ENCODE measurements at regions not wholly inside any gene's neighbourhood (a gene's known extent, or its start where the extent isn't known, plus 50 kb on each side); places are given as distances from the start of the nearest gene placed in this dataset.

DNA sequence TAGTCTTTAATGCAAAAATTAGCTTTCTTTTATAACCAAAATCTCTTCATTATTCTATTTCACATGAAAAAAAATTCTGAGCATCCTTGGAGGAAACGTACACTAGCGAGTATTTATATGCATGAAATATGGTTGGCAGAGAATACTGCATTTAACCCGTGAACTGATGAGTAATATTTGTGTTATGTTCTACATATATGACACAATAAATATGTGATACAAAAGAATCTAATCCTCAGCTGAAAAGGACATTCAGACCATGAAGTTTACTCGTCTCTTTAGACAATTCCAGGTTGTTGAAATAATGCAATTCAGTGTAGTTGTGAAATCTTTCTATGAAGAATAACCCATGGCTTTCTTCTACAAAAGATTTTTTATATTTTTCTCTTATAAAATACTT lies 524.8 kb upstream of the MAN1A1 start:
- Histone ChIP-seq H3K4me3 (ENCODE audit: low read depth, low read length, poor library complexity, severe bottlenecking) (no peak overlapping the region), H3K4me1 (ENCODE audit: insufficient read depth, low read length, poor library complexity, severe bottlenecking) (no peaks in the 10 kb centered on the region), H3K36me3 (ENCODE audit: insufficient read depth, low read length, poor library complexity, severe bottlenecking) (no peaks in the 10 kb centered on the region), H3K27ac (ENCODE audit: low read depth, low read length, poor library complexity, severe bottlenecking) (no peak overlapping the region), H3K27me3 (replicated peaks; ENCODE audit: insufficient read depth, low read depth, low read length, poor library complexity) (no peaks in the 10 kb centered on the region), H3K9me3 (ENCODE audit: low read depth, low read length, poor library complexity, severe bottlenecking) (no peaks in the 10 kb centered on the region)
- no TSS peak for BruUV-seq (replicated peaks)
- TF ChIP-seq EZH2 (IDR thresholded peaks at IDR 0.05; ENCODE audit: borderline replicate concordance, low read depth, low read length, poor library complexity, severe bottlenecking): no peak
- TF ChIP-seq, protein P1, sequence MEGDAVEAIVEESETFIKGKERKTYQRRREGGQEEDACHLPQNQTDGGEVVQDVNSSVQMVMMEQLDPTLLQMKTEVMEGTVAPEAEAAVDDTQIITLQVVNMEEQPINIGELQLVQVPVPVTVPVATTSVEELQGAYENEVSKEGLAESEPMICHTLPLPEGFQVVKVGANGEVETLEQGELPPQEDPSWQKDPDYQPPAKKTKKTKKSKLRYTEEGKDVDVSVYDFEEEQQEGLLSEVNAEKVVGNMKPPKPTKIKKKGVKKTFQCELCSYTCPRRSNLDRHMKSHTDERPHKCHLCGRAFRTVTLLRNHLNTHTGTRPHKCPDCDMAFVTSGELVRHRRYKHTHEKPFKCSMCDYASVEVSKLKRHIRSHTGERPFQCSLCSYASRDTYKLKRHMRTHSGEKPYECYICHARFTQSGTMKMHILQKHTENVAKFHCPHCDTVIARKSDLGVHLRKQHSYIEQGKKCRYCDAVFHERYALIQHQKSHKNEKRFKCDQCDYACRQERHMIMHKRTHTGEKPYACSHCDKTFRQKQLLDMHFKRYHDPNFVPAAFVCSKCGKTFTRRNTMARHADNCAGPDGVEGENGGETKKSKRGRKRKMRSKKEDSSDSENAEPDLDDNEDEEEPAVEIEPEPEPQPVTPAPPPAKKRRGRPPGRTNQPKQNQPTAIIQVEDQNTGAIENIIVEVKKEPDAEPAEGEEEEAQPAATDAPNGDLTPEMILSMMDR (conservative IDR thresholded peaks at IDR 0.05; ENCODE audit: low read depth, low read length): no peak
- DNase-seq (ENCODE audit: low spot score): no peak
- POLR2A ChIA-PET (ENCODE audit: low non-redundant PET): no interaction called here
- intact Hi-C loops (cut with micrococcal nuclease; ENCODE audit: unreplicated experiment): no loop called here
- CTCF ChIA-PET: no interaction called here

DNA sequence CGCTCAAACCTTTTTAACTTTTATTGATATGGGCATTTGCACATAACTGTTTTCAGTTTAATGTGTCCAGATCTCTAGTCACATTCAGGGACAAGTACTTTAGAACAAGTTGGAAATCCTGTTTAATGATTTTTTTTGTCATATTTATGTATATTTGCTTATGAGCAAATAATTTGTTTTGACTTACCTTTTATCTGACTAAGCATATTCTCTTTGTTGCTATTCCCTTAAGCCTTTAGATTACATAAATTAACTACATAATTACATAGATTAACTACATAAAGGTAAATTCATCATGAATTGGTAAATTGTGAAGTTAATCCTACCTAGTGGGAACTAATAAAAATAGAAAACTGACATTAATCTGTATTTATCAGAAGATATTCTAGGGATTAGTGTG lies 523.5 kb upstream of the MAN1A1 start:
- Histone ChIP-seq H3K27me3 (replicated peaks; ENCODE audit: insufficient read depth, low read depth, low read length, poor library complexity) (no peaks in the 10 kb centered on the region), H3K4me1 (ENCODE audit: insufficient read depth, low read length, poor library complexity, severe bottlenecking) (no peaks in the 10 kb centered on the region), H3K9me3 (ENCODE audit: low read depth, low read length, poor library complexity, severe bottlenecking) (no peaks in the 10 kb centered on the region), H3K27ac (ENCODE audit: low read depth, low read length, poor library complexity, severe bottlenecking) (no peak overlapping the region), H3K36me3 (ENCODE audit: insufficient read depth, low read length, poor library complexity, severe bottlenecking) (no peaks in the 10 kb centered on the region), H3K4me3 (ENCODE audit: low read depth, low read length, poor library complexity, severe bottlenecking) (no peak overlapping the region)
- TF ChIP-seq, protein P1 (conservative IDR thresholded peaks at IDR 0.05; ENCODE audit: low read depth, low read length): no peak
- TF ChIP-seq EZH2 (IDR thresholded peaks at IDR 0.05; ENCODE audit: borderline replicate concordance, low read depth, low read length, poor library complexity, severe bottlenecking): no peak
- ChIA-PET CTCF (no interaction called here), POLR2A (ENCODE audit: low non-redundant PET) (no interaction called here)
- DNase-seq (ENCODE audit: low spot score): no peak
- no TSS peak for BruUV-seq (replicated peaks)
- intact Hi-C loops (cut with micrococcal nuclease; ENCODE audit: unreplicated experiment): no loop called here

DNA sequence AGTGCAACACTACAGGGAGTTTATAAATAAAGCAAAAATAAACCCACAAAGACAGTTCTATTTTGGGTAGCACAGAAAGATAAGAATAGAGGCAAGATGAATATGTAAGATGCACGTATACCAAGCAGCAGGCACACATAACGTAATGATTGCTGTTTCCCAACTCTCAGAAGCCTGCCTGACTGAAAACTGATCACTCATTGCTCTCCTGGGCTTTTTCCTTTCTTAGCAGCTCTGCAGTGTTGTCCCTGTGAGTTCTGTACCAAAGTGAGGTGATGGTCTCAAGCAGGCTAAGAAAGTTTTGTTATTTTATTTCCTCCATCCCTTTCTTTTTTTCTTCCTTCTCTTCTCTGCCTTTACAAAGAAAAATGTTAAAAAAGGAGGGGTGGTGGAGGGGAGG lies 522.0 kb upstream of the MAN1A1 start:
- Histone ChIP-seq H3K4me1 (ENCODE audit: insufficient read depth, low read length, poor library complexity, severe bottlenecking) (no peaks in the 10 kb centered on the region), H3K27ac (ENCODE audit: low read depth, low read length, poor library complexity, severe bottlenecking) (no peak overlapping the region), H3K36me3 (ENCODE audit: insufficient read depth, low read length, poor library complexity, severe bottlenecking) (no peaks in the 10 kb centered on the region), H3K9me3 (ENCODE audit: low read depth, low read length, poor library complexity, severe bottlenecking) (no peaks in the 10 kb centered on the region), H3K4me3 (ENCODE audit: low read depth, low read length, poor library complexity, severe bottlenecking) (no peak overlapping the region), H3K27me3 (replicated peaks; ENCODE audit: insufficient read depth, low read depth, low read length, poor library complexity) (no peaks in the 10 kb centered on the region)
- DNase-seq (ENCODE audit: low spot score): no peak
- TF ChIP-seq EZH2 (IDR thresholded peaks at IDR 0.05; ENCODE audit: borderline replicate concordance, low read depth, low read length, poor library complexity, severe bottlenecking): no peak
- TF ChIP-seq, protein P1 (conservative IDR thresholded peaks at IDR 0.05; ENCODE audit: low read depth, low read length): no peak
- POLR2A ChIA-PET (ENCODE audit: low non-redundant PET): no interaction called here
- intact Hi-C loops (cut with micrococcal nuclease; ENCODE audit: unreplicated experiment): no loop called here
- no TSS peak for BruUV-seq (replicated peaks)
- CTCF ChIA-PET: no interaction called here
